ENCODE measurements at regions not wholly inside any gene's neighbourhood (a gene's known extent, or its start where the extent isn't known, plus 50 kb on each side); places are given as distances from the start of the nearest gene placed in this dataset.

DNA sequence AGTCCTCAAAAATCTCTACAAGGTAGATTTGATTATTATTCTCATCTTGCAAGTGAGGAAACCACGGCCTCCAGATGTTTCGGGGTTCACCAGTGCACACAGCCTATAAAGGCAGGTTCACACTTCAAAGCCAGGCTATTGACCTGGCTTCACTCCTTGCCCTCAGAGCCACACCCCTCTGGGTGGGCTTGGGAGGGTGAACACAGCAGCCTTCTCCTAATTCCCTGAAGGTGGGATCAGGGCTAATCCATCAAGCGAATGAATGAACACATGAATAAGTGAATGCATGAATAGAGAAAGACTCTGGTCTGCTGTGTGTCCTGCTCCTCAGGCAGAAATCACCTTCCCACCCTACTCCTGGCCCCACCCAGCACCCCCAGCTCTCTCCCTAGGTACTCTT lies 139.0 kb downstream of the CYLD start:
- no peak for DNase-seq (ENCODE audit: low read depth in 3 of 3)

DNA sequence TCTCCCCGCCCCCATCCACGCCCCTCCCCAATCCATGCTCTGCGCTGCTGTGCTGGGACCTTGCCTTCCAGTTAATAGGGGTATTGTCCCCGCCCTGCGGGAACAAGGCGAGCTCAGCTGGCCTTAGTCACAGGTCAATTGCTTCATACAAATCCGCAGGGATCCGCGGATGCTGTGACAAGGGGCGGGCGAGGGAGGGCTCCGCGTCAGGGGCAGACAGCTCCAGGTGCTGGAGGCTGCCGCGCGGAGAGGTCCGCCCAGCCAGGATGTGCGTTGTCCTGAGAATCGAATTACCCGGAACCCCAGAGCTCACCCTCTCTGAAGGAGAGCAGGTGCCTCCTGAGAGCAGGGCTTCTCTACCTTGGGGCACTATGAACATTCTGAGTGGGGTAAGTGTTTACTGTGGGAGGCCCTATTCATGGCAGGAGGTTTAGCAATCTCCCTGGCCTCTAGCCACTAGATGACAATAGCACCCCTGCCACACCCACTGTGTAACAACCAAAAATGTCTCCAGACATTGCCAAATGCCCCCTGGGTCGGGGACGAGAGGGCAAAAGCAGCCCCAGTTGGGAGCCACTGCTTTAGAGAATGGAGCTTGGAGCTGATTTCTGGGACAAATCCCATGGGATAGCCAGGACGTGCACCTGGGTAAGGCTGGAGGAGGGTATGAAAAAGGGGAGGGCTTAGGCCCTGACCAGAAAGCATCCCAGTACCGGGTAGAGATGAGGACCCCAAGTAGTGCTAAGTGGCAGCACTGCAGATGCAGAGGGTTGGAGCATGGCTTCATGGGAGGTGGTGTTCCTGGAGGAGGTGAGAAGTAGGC lies 138.2 kb downstream of the CYLD start:
- no peak for DNase-seq (ENCODE audit: low read depth in 3 of 3)

DNA sequence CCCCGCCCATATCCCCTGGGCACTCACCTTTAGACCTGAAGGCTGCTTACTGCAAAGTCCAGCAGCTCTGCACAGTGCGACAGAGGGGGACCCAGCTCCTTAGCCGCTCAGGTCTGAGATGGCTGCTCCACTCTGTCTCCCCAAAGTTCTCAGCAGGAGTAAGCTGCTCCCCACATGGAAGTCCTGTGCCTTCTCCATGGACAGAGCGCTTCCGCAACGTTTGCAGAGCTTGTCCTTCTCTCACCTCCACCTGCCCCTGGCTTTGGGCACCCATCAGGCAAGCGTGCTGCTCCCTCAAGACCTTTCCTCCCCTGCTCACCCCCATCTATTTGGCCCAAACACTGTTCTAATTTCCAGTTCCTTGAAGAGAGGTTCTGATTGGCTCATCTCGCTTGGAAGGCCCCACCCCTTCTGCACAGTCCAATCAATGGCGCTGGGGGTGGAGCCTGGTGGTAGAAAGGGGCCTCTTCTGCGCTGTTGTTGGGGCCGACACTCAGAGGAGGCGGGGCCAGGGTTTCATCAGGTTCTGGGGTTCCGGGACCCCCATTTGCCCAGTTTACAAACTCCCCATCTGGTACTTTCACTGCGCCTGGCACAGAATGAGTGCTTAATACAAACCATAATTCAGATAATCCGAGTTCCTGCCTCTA lies 137.2 kb downstream of the CYLD start:
- no peak for DNase-seq (ENCODE audit: low read depth in 3 of 3)

DNA sequence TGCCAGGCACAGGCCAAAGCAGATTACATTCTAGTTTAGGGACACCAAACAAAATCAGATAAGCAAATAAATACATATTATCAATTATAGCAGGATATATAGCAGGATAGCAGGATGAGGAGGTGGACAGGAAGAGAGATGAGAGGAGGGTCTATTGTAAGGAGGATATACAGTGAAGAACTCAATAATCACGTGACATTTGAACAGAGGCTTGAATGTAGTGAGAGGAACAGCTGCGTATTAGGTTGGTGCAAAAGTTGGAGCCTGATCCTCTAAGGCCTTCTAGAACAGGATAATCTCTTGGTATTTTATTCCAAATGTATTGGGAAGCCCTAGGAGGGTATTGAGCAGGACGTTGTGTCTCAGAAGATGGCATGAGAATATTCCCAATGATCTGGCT lies 136.7 kb downstream of the CYLD start:
- DNase-seq (ENCODE audit: low read depth in 3 of 3): no peak

DNA sequence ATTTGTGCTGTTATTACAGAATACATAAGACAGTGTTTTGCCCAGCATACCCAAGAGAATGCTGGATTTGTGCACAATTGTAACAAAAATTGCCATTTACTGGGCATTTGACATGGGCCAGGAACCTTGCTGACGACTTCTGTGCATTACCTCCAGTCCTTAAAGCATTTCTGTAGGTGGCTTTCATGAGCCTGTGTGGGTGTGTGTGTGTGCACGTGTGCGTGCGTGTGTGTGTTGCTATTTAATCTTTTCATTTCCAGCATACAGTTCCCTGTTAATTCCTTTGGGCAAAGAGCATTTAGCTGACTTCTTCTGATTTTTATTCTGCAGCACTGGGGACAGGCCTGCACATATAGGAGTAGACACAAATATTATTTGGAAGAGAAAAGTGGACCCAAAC lies 134.4 kb downstream of the CYLD start:
- DNase-seq (ENCODE audit: low read depth in 3 of 3): no peak

DNA sequence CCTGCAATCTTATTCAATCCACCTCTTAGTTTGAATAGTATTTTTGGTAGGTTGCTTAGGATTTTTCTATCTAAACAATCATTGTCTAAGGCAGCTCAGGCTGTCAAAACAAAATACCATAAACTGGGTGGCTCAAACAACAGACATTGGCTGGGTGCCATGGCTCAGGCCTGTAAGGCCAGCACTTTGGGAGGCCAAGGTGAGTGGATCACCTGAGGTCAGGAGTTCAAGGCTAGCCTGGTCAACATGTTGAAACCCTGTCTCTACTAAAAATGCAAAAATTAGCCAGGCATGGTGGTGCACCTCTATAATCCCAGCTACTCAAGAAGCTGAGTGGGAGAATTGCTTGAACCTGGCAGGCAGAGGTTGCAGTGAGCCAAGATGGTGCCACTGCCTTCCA lies 126.7 kb downstream of the CYLD start:
- DNase-seq (ENCODE audit: low read depth in 3 of 3): no peak

DNA sequence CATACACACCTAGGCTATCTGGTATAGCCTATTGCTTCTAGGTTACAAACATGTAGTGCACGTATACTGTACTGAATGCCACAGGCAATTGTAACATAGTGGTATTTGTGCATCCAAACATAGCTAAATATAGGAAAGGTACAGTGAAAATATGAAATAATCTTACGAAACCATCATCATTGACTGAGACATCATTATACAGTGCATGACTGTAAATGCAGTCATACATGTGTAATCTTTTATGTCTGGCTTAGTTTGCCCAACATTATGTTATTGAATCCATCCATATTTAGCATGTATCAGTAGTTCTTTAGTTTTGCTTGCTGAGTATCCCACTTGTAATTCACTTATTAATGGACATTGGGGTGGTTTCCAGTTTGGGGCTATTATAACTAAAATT lies 124.9 kb downstream of the CYLD start:
- no peak for DNase-seq (ENCODE audit: low read depth in 3 of 3)

DNA sequence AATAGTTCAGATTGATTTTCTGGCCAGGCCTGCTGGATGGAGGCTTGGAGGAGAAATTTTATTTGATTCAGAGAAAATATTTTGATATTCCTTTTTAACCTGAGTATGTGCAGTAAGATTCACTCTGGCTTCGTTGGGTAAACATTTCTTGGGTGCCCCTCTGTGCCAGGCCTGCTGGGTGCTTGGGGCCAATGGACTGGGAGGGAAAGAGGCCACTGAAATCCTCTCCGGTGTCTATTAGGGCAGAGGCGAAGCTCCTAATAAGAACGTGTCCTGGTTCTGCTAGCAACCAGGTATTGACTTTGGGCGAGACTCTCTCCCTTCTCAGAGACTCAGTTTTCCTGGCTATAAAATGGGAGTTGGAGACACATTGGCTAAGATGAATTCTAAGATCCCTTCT lies 122.5 kb downstream of the CYLD start:
- DNase-seq (ENCODE audit: low read depth in 3 of 3): no peak

DNA sequence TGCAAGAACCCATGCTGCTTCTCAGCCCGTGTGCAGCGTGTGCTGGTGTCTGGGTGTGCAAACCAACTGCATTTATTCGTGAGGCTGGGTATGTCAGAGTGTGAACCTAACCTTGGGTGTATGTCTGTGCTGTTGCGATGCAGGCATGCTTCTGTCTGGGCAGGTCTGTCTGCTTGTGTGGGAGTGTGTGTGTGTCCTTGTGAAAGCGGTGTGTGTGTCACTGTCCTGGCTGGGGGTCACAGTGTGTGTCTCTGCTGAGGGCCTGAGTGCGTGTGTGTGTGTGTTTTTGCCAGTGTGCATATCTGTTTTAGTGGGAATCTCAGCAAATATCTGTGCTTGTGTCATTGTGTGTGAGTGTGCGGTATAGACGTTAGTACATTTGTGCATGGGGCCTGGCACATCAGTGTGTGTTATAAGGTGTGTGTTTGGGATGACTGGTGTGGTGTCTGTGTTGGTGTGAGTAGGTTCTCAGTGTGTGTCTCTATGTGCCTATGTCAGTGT lies 121.8 kb downstream of the CYLD start:
- DNase-seq (ENCODE audit: low read depth in 3 of 3): no peak

DNA sequence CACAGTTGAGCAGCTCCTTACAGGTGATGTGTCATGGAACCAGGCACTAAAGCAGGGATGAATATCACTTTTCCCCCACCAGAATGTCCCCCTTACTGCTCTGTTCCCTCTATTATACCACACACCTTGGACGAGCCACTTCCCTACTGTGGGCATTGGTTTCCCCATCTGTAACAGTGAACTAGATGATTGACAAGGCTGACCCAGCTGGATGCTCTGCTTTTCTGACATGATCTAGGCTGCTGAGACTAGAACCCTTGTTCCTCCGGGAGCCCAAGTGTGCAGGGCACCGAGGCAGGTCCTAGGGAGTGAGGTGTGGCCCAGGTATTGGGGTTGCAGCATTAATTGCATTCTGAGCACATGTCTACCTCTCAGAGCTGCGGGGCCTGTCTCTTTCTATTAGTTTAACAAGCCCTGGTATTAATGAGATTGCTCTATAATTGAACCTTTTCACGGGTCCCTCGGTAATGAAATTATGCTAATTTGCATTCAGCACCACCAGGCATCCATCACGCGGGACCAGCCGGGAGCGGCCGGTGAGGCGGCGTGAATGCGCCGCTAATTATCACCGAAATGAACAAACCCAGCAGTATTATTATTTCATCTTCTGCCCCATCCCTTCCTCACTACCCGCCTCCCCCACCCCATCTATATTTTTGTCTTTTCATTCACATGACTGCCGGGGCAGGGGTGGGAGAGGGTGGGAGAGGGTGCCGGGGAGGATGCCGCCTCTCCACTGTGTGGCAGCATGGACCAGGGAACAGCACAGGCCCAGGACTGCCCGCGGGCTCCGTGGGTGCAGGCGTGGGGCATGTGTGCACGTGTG lies 121.1 kb downstream of the CYLD start:
- DNase-seq (ENCODE audit: low read depth in 3 of 3): no peak

DNA sequence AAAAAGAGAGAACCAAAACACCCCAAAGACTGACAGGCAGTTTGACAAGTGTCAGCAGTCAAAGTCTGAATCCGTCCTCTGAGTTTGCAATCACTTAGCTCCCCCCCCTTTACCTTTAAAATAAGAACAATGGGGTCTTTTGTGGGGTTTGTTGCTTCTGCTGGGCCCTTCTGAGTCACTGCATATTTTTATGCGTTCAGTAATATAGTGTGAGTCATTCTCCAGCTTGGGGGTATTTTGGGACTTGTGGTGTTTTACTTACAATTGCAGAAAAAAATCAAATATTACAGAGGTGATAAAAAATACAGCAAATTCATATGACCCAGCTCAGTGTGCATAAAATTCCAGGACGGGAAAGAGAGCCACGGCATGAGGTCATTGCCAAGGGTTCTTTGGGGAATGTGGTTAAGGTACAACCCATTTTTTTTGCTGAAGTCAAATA lies 120.1 kb downstream of the CYLD start:
- DNase-seq (ENCODE audit: low read depth in 3 of 3): no peak

DNA sequence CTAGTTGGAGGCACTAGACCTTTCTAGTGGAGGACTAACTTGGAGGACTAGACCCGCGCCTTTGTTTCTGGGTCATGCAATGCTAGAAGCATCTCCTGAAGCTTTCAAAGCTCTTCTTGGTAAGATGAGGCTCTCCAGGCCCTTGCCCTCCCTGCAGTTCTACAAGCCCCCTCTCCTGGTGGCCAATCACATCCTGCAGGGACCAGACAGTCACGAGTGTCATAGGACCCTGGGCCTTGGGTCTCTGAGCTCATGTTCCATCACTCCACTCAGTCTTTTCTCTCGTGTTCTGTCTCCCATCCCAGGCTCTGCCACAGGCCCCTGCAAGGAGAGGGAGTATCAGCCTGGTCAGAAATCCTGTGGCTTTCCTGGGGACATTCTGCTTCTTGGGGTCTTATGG lies 119.6 kb downstream of the CYLD start:
- DNase-seq (ENCODE audit: low read depth in 3 of 3): no peak

DNA sequence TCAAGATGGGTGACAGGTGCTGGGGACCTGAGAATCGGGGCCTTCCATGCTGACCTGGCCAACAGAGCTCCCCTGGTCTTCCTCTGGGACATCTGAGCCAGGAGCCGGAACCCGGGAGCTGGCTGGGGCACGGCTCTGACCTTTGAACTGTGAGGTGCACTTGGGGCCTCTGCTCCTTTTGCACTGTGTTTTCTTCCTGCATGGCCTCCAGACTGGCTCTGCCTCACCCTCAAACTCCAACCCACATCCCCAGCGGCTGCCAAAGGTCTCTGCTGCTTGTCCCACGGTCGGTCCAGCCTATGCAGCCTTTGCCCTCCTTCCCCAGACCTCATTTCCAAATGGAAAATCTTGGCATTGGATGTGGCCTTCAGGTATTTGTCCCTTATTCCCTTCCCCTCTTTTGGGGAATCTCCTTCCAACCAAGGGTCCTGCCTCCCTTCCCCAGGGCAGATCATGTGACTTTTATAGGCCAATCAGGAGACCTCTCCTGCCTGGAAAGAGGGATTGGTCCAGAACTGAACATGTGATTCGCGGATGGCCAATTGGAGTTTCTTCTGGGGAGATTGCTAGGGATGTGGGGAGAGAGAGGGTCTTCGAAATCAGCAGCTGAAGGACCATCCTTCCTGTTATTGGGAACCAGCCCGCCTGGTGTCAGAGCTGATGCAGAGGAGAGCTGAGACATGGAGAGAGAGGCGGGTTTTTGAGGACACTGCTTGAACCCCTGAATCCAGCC lies 117.9 kb downstream of the CYLD start:
- DNase-seq (ENCODE audit: low read depth in 3 of 3): no peak

DNA sequence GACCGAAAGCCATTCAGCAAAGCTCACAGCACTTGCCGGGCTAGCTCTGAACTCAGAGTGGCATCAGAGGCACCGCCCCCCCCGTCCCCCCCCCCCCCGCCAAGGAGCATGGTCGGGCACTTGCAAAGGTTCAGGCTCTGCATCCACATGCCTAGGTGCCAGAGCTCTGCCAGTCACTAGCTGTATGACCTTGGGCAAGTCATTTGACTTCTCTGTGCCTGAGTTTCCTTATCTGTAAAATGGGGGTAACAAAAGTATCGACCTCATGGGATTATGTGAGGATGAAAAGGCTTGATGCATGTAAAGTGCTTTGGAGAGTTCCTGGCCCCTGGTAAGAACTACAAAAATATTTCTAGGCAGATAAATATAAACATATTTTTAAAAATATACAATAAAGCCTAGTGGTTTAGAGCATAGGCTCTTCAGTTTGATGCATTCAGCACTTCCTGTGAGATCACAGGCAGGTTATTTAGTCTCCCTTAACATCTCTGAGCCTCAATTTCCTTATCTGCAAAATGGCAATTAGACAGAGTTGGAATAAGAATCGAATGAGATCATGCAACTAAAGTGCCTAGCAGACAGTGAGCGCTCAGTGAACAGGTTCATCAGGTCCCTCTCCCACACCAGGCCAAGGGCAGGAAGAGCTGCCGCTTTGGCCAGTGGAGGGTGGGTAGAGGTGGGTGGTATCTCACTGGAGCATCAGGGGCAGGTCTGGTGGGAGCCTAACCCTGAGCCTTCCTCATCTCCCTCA lies 117.2 kb downstream of the CYLD start:
- DNase-seq (ENCODE audit: low read depth in 3 of 3): no peak

DNA sequence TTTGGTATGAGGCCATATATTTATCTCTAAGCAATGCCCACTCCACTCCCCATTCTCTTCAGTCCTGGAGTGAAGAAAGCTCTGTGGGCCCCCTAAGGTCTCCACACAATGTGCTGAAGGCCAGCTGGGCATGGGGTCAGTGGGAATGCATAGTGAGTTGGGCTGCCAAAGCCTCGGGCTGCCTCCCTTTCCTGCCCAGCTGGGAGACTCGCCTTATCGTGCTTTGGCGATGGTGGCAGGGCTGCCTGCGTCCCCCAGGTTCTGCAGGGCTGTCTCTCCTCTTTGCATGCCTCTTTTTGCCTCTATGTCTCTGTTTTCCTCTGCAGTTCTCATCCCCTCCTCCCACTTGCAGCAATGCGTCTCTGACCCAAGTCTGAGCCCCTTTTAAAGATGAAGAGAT lies 116.5 kb downstream of the CYLD start:
- DNase-seq (ENCODE audit: low read depth in 3 of 3): no peak

DNA sequence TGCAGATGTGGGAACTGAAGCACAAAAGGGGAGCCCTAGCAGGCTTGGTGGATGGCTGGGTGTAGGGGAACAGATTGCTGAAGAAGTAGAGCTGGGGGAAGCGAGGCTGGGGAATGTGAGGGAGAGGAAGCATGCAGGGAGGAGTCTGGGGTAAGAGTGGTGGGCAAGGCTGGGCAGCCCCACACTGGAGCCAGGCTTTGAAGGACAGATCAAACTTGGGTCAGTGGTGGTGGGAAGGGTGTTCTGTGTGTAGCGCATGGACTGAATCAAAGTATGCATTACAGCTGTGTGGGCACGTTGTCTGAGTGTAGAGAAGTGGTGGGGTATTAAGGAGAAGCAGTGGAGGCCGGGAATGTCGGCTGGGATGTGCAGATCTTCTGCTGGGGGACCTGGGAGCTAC lies 116.0 kb downstream of the CYLD start:
- DNase-seq (ENCODE audit: low read depth in 3 of 3): no peak

DNA sequence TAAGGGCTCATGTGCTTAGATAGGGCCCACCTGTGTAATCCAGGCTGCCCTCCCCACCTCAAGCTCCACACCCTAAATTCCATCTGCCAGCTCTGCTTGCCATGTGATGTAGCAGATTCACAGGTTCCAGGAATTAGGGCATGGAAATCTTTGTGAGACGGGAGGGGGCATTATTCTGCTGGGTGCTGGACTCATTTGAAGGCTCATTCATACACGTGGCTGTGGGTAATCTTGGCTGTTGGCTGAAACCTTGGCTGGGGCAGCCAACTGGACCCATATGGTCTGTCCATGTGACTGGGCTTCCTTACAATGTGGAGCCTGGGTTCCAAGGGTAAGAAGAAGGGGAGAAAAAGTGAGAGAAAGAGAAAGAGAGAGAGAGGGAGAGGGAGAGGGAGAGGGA lies 115.1 kb downstream of the CYLD start:
- DNase-seq (ENCODE audit: low read depth in 3 of 3): no peak

DNA sequence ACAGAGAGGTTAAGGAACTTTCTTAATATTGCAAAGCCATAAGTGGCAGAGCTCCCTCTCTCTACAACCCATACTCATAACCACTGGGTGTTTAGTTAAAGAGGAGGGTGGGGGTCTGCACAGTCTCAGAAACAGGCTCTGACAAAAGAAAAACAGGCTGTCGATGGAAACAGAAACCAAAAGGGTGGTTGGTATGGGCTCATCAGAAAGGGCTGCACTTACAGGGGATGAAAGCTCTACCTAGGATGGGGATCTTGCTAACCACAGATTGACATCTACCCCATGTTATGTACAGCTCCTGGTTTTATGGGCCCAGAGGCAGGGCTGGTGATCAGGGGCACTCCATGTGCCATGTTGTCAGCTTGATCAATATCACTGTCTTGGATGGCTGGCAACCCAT lies 111.4 kb downstream of the CYLD start:
- no peak for DNase-seq (ENCODE audit: low read depth in 3 of 3)

Data from stimulated activated CD4-positive, alpha-beta T cell treated with anti-CD3 and anti-CD28 coated beads, TNF-alpha, amount 100 ng/mL, for 24 hours (primary cell).